CD4-positive, alpha-beta memory T cell (primary cell): ENCODE measurements at regions not wholly inside any gene's neighbourhood (a gene's known extent, or its start where the extent isn't known, plus 50 kb on each side); places are given as distances from the start of the nearest gene placed in this dataset.

Experiments
- CTCF ChIA-PET: fragments of 350-600 bp; sonication (Branson Sonifier 250); formaldehyde crosslinking; loops from one replicate; lab custom pipeline; 2021; ENCODE audit warnings: inconsistent platforms; ENCODE audit not compliant: partially characterized antibody; lab: Charles Lee
- POLR2A ChIA-PET: fragments of 350-600 bp; sonication (Branson Sonifier 250); formaldehyde crosslinking; loops from one replicate; lab custom pipeline; 2021; ENCODE audit not compliant: partially characterized antibody; lab: Charles Lee
- DNase-seq, 5 donors: peaks; one replicate each; pipeline versions ENCODE4 v3.0.0 to v3.0.0-alpha.2; 2020 to 2022; ENCODE audit warnings: mixed read lengths in 1 of 5
- H3K27ac ChIP-seq: one replicate; pipeline ENCODE4 v1.7.0; 2013; ENCODE audit warnings: low read depth, low read length
- H3K27me3 ChIP-seq: 2 replicates; pipeline ENCODE4 v1.7.0; 2013; ENCODE audit warnings: mild to moderate bottlenecking, low read length, moderate library complexity; ENCODE audit not compliant: insufficient read depth
- H3K36me3 ChIP-seq: 2 replicates; pipeline ENCODE4 v1.7.0; 2013; ENCODE audit warnings: mild to moderate bottlenecking, low read length, moderate library complexity; ENCODE audit not compliant: insufficient read depth
- H3K4me1 ChIP-seq: 2 replicates; pipeline ENCODE4 v1.7.0; 2013; ENCODE audit warnings: mild to moderate bottlenecking, low read length, moderate library complexity; ENCODE audit not compliant: insufficient read depth
- H3K4me3 ChIP-seq, 2 donors: one replicate each; pipeline ENCODE4 v1.7.0; 2013; ENCODE audit warnings: low read length in 2 of 2, mild to moderate bottlenecking in 1 of 2
- H3K9me3 ChIP-seq, 2 donors: one replicate each; pipeline ENCODE4 v1.7.0; 2013; ENCODE audit warnings: low read length in 2 of 2, control low read depth in 1 of 2; ENCODE audit not compliant: control insufficient read depth in 1 of 2
- H3K27ac Mint-ChIP-seq, 7 donors: one replicate each; pipeline ENCODE4 v1.8.0; 2020 to 2021; ENCODE audit warnings: mixed read lengths in 7 of 7, mild to moderate bottlenecking in 6 of 7, inconsistent platforms in 3 of 7, moderate library complexity in 3 of 7
- H3K27me3 Mint-ChIP-seq, 2 donors: one replicate each; pipeline ENCODE4 v1.8.0; 2020 to 2021; ENCODE audit warnings: mixed read lengths in 2 of 2
- H3K36me3 Mint-ChIP-seq, 2 donors: one replicate each; pipeline ENCODE4 v1.8.0; 2020 to 2021; ENCODE audit warnings: mixed read lengths in 2 of 2, inconsistent platforms in 1 of 2, mild to moderate bottlenecking in 1 of 2
- H3K4me1 Mint-ChIP-seq, 4 donors: one replicate each; pipeline ENCODE4 v1.8.0; 2020 to 2021; ENCODE audit warnings: mixed read lengths in 4 of 4, mild to moderate bottlenecking in 1 of 4
- H3K4me3 Mint-ChIP-seq, 8 donors: one replicate each; pipeline ENCODE4 v1.8.0; 2020 to 2021; ENCODE audit warnings: mixed read lengths in 8 of 8, mild to moderate bottlenecking in 7 of 8, moderate library complexity in 6 of 8, inconsistent platforms in 3 of 8
- H3K9me3 Mint-ChIP-seq, 8 donors: one replicate each; pipeline ENCODE4 v1.8.0; 2020 to 2021; ENCODE audit warnings: mixed read lengths in 8 of 8, mild to moderate bottlenecking in 5 of 8, inconsistent platforms in 3 of 8, moderate library complexity in 1 of 8
- intact Hi-C: fragments of 100-400 bp; cut with micrococcal nuclease; formaldehyde crosslinking; loops from one replicate; pipeline ENCODE4 v1.15.1; 2023

DNA sequence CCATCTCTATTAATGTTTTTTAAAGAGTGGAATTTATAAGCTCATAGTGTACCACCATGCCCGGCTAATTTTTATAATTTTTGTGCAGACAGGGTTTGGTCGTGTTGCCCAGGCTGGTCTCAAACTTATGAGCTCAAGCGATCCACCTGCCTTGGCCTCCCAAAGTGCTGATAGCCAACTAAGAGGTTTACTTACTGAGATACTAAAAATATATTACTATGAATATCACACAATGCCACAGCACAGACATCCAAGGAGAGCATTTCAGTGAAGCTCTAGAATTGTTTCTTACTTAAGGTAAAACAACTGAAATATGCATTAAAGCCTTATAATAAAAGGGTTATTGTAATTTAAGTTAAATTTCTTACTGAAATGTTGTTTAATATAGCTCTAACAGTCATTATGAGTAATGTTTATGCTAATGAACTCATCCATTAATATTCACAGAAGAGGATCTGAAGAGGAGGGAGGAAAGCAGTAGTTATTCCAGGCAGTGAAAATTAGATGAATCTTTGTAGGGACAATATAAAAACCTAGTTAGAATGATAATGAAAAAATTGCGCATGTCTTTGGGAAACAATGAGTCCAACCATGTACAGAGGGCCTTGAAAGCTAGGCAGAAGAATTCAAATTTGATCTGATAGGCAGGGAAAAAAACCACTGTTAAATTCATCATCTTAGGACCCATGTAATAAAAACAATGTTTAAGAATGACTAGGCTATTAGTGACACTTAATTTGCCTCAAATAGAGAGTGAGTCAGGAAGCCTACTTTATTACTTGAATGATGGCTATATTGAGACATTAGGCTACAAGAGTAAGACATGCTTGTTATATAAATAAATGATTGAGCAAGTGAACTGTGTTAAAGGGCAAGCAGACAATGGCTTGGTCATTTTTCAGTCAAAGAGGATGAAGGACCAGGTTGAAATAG lies 99.2 kb downstream of the SLC41A2 start:
- Mint-ChIP-seq H3K36me3 (no peaks in the 10 kb centered on the region), H3K27me3 (no peaks in the 10 kb centered on the region), H3K27ac (no peak overlapping the region), H3K9me3 (no peaks in the 10 kb centered on the region), H3K4me3 (no peak overlapping the region), H3K4me1 (no peaks in the 10 kb centered on the region)
- intact Hi-C loops = no loop called here
- no peaks in the 10 kb centered on the region for H3K27me3 ChIP-seq
- H3K9me3 ChIP-seq = no peaks in the 10 kb centered on the region
- H3K4me3 ChIP-seq = no peak overlapping the region
- no peaks in the 10 kb centered on the region for H3K4me1 ChIP-seq
- no peak for DNase-seq
- no peak overlapping the region for H3K27ac ChIP-seq
- ChIA-PET CTCF (interaction anchor here (1.3 kb wide), 1 partner anchor 477 kb away, joined by 3 read pairs; no protein-coding TSS in a partner anchor), POLR2A (no interaction called here)
- no peaks in the 10 kb centered on the region for H3K36me3 ChIP-seq

DNA sequence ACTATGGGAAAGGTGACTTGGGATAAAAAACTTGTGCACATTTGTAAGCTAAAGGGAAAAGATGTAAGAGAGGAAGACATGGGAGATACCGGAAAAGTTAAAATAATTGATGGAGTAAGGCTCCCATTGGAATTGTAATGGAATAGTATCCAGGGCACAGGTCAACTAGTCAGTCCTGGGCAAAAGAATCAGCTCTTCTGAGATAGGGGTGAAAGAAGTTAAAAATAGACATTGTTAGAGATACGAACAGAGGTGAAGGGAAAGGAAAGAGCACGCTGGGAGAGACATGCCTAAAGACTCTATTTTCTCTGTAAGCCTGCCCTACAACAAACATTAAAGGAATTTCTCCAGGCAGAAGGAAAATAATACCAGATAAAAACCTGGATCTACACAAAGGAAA lies 101.6 kb downstream of the SLC41A2 start:
- H3K4me1 Mint-ChIP-seq = no peaks in the 10 kb centered on the region
- H3K36me3 Mint-ChIP-seq = no peaks in the 10 kb centered on the region
- ChIA-PET CTCF (interaction anchor here (0.7 to 1.3 kb wide), 2 partner anchors 405 to 475 kb away, joined by 3 to 4 read pairs; no protein-coding TSS in a partner anchor), POLR2A (no interaction called here)
- Histone ChIP-seq H3K27ac (no peak overlapping the region), H3K4me1 (no peaks in the 10 kb centered on the region), H3K9me3 (no peaks in the 10 kb centered on the region), H3K36me3 (no peaks in the 10 kb centered on the region), H3K4me3 (no peak overlapping the region), H3K27me3 (no peaks in the 10 kb centered on the region)
- no peak overlapping the region for H3K27ac Mint-ChIP-seq
- H3K4me3 Mint-ChIP-seq = no peak overlapping the region
- no peak for DNase-seq
- no peaks in the 10 kb centered on the region for H3K27me3 Mint-ChIP-seq
- intact Hi-C loops = no loop called here
- H3K9me3 Mint-ChIP-seq = no peaks in the 10 kb centered on the region

DNA sequence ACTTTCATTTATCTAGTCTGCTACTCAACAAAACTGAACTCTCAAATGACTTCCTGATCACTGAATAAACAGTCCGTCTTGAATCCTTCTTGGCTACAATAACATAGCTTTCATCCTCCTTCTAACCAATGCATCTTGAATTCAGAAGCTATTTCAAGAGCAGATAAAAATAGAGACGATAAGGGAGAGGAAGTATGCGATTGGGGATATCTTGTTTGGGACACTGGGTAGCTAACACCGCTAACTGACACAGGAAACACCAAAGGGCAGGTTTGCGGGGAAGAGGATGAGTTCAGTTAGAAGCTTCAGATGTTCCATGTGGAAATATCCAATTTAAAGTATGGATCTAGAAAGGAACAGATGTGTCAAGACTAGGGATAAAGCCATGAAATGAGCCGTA lies 102.5 kb downstream of the SLC41A2 start:
- intact Hi-C loops = no loop called here
- no peaks in the 10 kb centered on the region for H3K27me3 Mint-ChIP-seq
- Histone ChIP-seq H3K36me3 (no peaks in the 10 kb centered on the region), H3K9me3 (no peaks in the 10 kb centered on the region), H3K4me1 (no peaks in the 10 kb centered on the region), H3K27me3 (no peaks in the 10 kb centered on the region), H3K27ac (no peak overlapping the region), H3K4me3 (no peak overlapping the region)
- no peak for DNase-seq
- H3K9me3 Mint-ChIP-seq = no peaks in the 10 kb centered on the region
- no peaks in the 10 kb centered on the region for H3K36me3 Mint-ChIP-seq
- CTCF ChIA-PET = interaction anchor here (0.6 to 1.3 kb wide), 2 partner anchors 404 to 686 kb away, joined by 3 read pairs; no protein-coding TSS in a partner anchor
- POLR2A ChIA-PET = no interaction called here
- H3K4me3 Mint-ChIP-seq = no peak overlapping the region
- no peak overlapping the region for H3K27ac Mint-ChIP-seq
- no peaks in the 10 kb centered on the region for H3K4me1 Mint-ChIP-seq

DNA sequence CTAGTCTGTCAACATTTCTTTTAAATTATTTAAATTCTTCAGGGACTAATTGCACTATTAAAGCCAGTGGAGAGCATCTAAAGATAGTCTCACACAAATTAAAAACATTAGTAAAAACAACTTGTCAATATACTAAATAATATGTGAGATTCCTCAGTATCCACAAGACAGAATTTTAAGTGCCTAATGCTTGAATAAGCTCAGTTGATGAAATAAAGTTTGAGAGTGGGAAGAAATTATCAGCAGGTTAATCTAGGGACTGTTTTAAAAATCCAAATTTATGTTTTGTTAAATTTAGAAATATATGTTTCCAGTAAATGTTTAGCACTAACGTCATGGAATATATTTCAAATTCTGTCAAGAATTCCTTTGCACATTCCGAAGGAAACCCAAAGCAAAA lies 105.2 kb downstream of the SLC41A2 start:
- H3K27me3 ChIP-seq = no peaks in the 10 kb centered on the region
- no peak overlapping the region for H3K4me3 Mint-ChIP-seq
- intact Hi-C loops = no loop called here
- H3K36me3 ChIP-seq = no peaks in the 10 kb centered on the region
- no peaks in the 10 kb centered on the region for H3K9me3 ChIP-seq
- H3K4me1 Mint-ChIP-seq = no peaks in the 10 kb centered on the region
- H3K36me3 Mint-ChIP-seq = no peaks in the 10 kb centered on the region
- no peak overlapping the region for H3K27ac ChIP-seq
- ChIA-PET POLR2A (no interaction called here), CTCF (no interaction called here)
- H3K4me1 ChIP-seq = no peaks in the 10 kb centered on the region
- H3K27me3 Mint-ChIP-seq = no peaks in the 10 kb centered on the region
- no peak overlapping the region for H3K27ac Mint-ChIP-seq
- no peaks in the 10 kb centered on the region for H3K9me3 Mint-ChIP-seq
- H3K4me3 ChIP-seq = no peak overlapping the region
- no peak for DNase-seq

DNA sequence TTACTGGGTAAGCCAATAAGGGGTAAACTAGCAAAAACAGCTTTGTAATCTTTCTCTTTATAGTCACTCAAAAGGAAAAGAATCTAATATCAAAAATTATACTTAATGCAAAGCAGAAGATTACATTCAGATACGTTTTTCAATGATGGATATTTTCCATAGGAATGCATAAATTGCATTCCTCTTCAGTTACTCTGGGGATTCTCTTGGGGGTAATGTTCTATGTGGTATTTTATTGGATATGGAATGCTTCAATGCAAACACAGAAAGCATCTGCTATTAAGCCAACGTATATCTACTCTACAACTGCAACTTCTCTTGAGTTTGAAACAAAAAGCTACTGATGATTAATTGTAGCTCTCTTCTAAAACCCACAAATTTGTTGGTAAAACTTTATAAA lies 106.0 kb downstream of the SLC41A2 start:
- ChIA-PET CTCF (no interaction called here), POLR2A (no interaction called here)
- Histone ChIP-seq H3K9me3 (no peaks in the 10 kb centered on the region), H3K27ac (no peak overlapping the region), H3K4me1 (no peaks in the 10 kb centered on the region), H3K36me3 (no peaks in the 10 kb centered on the region), H3K27me3 (no peaks in the 10 kb centered on the region), H3K4me3 (no peak overlapping the region)
- no peaks in the 10 kb centered on the region for H3K4me1 Mint-ChIP-seq
- H3K4me3 Mint-ChIP-seq = no peak overlapping the region
- no peaks in the 10 kb centered on the region for H3K9me3 Mint-ChIP-seq
- no peaks in the 10 kb centered on the region for H3K36me3 Mint-ChIP-seq
- intact Hi-C loops = no loop called here
- no peak for DNase-seq
- H3K27ac Mint-ChIP-seq = no peak overlapping the region
- peaks cover 0 to 1% of the 10 kb centered on the region in 2 donors for H3K27me3 Mint-ChIP-seq

DNA sequence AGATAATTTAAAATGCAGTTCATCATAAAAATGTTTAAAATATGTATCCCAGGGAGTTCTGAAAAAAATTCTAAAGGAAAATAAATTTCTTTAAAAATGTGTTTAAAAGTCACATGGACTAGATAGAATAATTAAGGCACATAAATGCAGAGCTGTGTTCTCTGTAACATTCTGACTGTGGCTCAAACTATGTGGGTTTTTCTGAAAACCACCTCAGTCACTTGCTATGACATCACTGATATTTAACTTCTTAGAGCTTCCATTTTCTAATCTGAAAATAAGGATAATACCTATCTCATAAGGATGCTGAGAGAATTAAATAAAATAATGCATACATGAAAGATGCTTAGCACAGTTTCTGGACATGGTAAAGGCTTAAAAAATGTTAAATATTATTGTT lies 107.3 kb downstream of the SLC41A2 start:
- H3K4me1 ChIP-seq = no peaks in the 10 kb centered on the region
- H3K27ac Mint-ChIP-seq = no peak overlapping the region
- no peaks in the 10 kb centered on the region for H3K9me3 ChIP-seq
- ChIA-PET CTCF (interaction anchor here (1.7 kb wide), 1 partner anchor 469 kb away, joined by 6 read pairs; no protein-coding TSS in a partner anchor), POLR2A (no interaction called here)
- H3K9me3 Mint-ChIP-seq = no peaks in the 10 kb centered on the region
- no peak overlapping the region for H3K4me3 Mint-ChIP-seq
- no peaks in the 10 kb centered on the region for H3K36me3 Mint-ChIP-seq
- no peaks in the 10 kb centered on the region for H3K36me3 ChIP-seq
- H3K27me3 Mint-ChIP-seq = peaks cover 0 to 1% of the 10 kb centered on the region in 2 donors
- no peaks in the 10 kb centered on the region for H3K4me1 Mint-ChIP-seq
- no peak for DNase-seq
- no peak overlapping the region for H3K4me3 ChIP-seq
- H3K27me3 ChIP-seq = no peaks in the 10 kb centered on the region
- intact Hi-C loops = no loop called here
- H3K27ac ChIP-seq = no peak overlapping the region

DNA sequence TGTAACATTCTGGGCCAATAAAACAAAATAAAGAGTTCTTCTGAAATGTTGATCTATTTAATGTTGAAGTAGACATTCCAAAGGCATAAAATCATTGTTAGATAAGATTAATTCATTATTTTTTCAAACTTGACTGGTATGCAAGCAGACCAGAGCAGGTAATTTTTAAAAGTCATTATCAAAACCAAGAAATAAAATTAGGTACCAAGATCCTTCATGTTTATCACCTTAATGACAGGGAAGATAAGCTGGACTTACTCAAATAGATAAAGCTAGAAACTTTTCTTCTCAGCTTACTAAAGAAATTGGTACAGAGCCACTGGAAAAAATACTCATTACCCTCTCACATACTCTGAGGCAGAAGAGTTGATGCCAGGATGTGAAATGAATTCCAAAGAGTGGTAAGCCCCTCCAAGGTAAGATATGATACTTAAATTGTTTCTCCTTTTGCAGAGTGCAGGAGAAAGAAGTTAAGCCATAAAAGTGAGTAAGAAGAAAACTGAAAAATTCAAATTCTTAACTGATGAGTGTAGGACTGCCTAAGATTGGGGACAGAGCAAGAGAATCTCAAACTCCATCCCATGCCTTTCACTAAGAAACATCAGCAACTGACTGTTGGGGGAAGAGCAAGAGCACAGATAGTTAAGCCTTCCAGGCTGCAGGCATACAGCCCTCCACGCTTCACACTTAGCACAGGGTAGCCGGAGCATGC lies 111.9 kb downstream of the SLC41A2 start:
- no peaks in the 10 kb centered on the region for H3K36me3 ChIP-seq
- no peaks in the 10 kb centered on the region for H3K27me3 ChIP-seq
- CTCF ChIA-PET = no interaction called here
- DNase-seq = no peak
- H3K27ac ChIP-seq = no peak overlapping the region
- H3K27ac Mint-ChIP-seq = no peak overlapping the region
- no peaks in the 10 kb centered on the region for H3K4me1 Mint-ChIP-seq
- intact Hi-C loops = no loop called here
- no peaks in the 10 kb centered on the region for H3K4me1 ChIP-seq
- peaks cover 0 to 4% of the 10 kb centered on the region in 2 donors for H3K27me3 Mint-ChIP-seq
- no peaks in the 10 kb centered on the region for H3K9me3 ChIP-seq
- H3K4me3 ChIP-seq = no peak overlapping the region
- POLR2A ChIA-PET = no interaction called here
- no peak overlapping the region for H3K4me3 Mint-ChIP-seq
- H3K36me3 Mint-ChIP-seq = no peaks in the 10 kb centered on the region
- H3K9me3 Mint-ChIP-seq = no peaks in the 10 kb centered on the region
